Choroid plexus epithelial cell (primary cell): ENCODE measurements at regions not wholly inside any gene's neighbourhood (a gene's known extent, or its start where the extent isn't known, plus 50 kb on each side); places are given as distances from the start of the nearest gene placed in this dataset.

Experiments
- DNase-seq: peaks from one replicate; pipeline ENCODE4 v3.0.0-alpha.2; 2010; ENCODE audit warnings: low read depth
- H3K4me3 ChIP-seq: 2 replicates; pipeline ENCODE4 v1.5.1; 2011; ENCODE audit warnings: low read depth, mild to moderate bottlenecking, control low read depth, low read length, moderate library complexity
- CTCF ChIP-seq: conservative IDR thresholded peaks from 2 replicates; pipeline ENCODE4 v1.5.1; 2011; ENCODE audit warnings: low read depth, mild to moderate bottlenecking, control low read depth, inconsistent platforms, low read length, moderate library complexity

GRCh38 chr9:129398101-129398960 is 220.3 kb upstream of the IER5L start:
- H3K4me3 ChIP-seq = no peak overlapping the region
- DNase-seq = no peak
- no peak for TF ChIP-seq CTCF

- H3K4me3 ChIP-seq = no peak overlapping the region
- DNase-seq = no peak
- no peak for TF ChIP-seq CTCF
These were observed 219.3 kb upstream of the IER5L start for GRCh38 chr9:129397335-129397734.

- no peak for TF ChIP-seq CTCF
- no peak overlapping the region for H3K4me3 ChIP-seq
- no peak for DNase-seq
These were observed 218.3 kb upstream of the IER5L start for GRCh38 chr9:129396365-129396708.

- no peak for DNase-seq
- no peak for TF ChIP-seq CTCF
These were observed 217.7 kb upstream of the IER5L start for GRCh38 chr9:129395633-129396364.

GRCh38 chr9:129394886-129395279 is 216.8 kb upstream of the IER5L start:
- DNase-seq = no peak
- no peak for TF ChIP-seq CTCF
- no peak overlapping the region for H3K4me3 ChIP-seq

More at GRCh38 chr9:129395633-129396364, 217.7 kb upstream of the IER5L start:
- H3K4me3 ChIP-seq = no peak overlapping the region

- H3K4me3 ChIP-seq = no peak overlapping the region
- no peak for DNase-seq
- TF ChIP-seq CTCF = no peak
These were observed 216.2 kb upstream of the IER5L start for GRCh38 chr9:129394061-129394885.
